Upper lobe of right lung (tissue), 1 donor: ENCODE measurements at regions not wholly inside any gene's neighbourhood (a gene's known extent, or its start where the extent isn't known, plus 50 kb on each side); places are given as distances from the start of the nearest gene placed in this dataset.
A peak's percentile ranks its signal among the peaks of the same experiment; 100 is the strongest.

Source experiments
- ATAC-seq: fragments of 200-7000 bp; cut with Tn5 transposase; one replicate; pipeline ENCODE4 v1.9.1; 2020; ENCODE audit warnings: mild to moderate bottlenecking, moderate library complexity
- DNase-seq: peaks from one replicate; pipeline ENCODE4 v3.0.0-alpha.2; 2020
- H3K27ac ChIP-seq: fragments of 200-600 bp; one replicate; pipeline ENCODE4 v1.8.0; 2022
- H3K27me3 ChIP-seq: fragments of 200-600 bp; one replicate; pipeline ENCODE4 v1.8.0; 2022; ENCODE audit warnings: mild to moderate bottlenecking
- H3K36me3 ChIP-seq: fragments of 200-600 bp; one replicate; pipeline ENCODE4 v1.8.0; 2022
- H3K4me1 ChIP-seq: fragments of 200-600 bp; one replicate; pipeline ENCODE4 v1.8.0; 2022
- H3K4me3 ChIP-seq: fragments of 200-600 bp; one replicate; pipeline ENCODE4 v1.8.0; 2022; ENCODE audit warnings: mild to moderate bottlenecking
- H3K9me3 ChIP-seq: fragments of 200-600 bp; one replicate; pipeline ENCODE4 v1.8.0; 2022
- intact Hi-C: fragments of 100-400 bp; cut with DNase I; formaldehyde crosslinking; loops from one replicate; pipeline ENCODE4 v1.11.0; 2022
- TF ChIP-seq, protein P1 (sequence below): fragments of 200-600 bp; IDR thresholded peaks from one replicate; pipeline ENCODE4 v1.8.0; 2022; ENCODE audit warnings: antibody characterized with exemption
- donor health status: DM: no; HTN: yes; CAD: no; lungs with severe emphysema.

- no peak for DNase-seq
- TF ChIP-seq, protein P1, sequence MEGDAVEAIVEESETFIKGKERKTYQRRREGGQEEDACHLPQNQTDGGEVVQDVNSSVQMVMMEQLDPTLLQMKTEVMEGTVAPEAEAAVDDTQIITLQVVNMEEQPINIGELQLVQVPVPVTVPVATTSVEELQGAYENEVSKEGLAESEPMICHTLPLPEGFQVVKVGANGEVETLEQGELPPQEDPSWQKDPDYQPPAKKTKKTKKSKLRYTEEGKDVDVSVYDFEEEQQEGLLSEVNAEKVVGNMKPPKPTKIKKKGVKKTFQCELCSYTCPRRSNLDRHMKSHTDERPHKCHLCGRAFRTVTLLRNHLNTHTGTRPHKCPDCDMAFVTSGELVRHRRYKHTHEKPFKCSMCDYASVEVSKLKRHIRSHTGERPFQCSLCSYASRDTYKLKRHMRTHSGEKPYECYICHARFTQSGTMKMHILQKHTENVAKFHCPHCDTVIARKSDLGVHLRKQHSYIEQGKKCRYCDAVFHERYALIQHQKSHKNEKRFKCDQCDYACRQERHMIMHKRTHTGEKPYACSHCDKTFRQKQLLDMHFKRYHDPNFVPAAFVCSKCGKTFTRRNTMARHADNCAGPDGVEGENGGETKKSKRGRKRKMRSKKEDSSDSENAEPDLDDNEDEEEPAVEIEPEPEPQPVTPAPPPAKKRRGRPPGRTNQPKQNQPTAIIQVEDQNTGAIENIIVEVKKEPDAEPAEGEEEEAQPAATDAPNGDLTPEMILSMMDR: no peak
- H3K9me3 ChIP-seq: no peaks in the 10 kb centered on the region
- no peak for ATAC-seq
- H3K27me3 ChIP-seq: no peaks in the 10 kb centered on the region
- H3K36me3 ChIP-seq: no peaks in the 10 kb centered on the region
- no peak overlapping the region for H3K4me3 ChIP-seq
- intact Hi-C loops: no loop called here
- no peaks in the 10 kb centered on the region for H3K4me1 ChIP-seq
- H3K27ac ChIP-seq: no peak overlapping the region
Measured at GRCh38 chr18:8468191-8468590, 141.0 kb upstream of the RAB12 start.

DNA sequence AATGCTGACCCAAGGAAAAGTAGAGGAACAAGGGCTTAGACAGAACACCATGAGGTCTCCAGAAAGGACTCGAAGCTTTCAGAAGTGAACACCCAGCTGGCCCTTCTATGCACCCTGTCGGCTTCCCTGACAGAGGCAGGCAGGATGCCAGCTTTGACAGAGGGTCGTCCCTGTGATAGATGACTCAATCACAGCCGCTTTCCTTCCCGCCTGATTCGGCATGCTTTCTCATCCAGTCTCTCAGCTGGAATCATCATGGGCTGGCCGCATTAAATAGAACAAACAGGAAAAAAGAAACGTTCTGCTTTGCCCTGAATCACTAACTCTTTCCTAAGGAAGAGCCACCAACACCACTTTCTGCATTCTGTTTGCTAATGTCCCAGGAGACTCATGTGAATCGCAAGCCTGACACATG, 140.3 kb upstream of the RAB12 start:
- TF ChIP-seq, protein P1: no peak
- no peak overlapping the region for H3K27ac ChIP-seq
- no peak for DNase-seq
- no peak for ATAC-seq
- no peaks in the 10 kb centered on the region for H3K9me3 ChIP-seq
- H3K4me1 ChIP-seq: no peaks in the 10 kb centered on the region
- H3K27me3 ChIP-seq: no peaks in the 10 kb centered on the region
- intact Hi-C loops: no loop called here
- H3K36me3 ChIP-seq: no peaks in the 10 kb centered on the region
- no peak overlapping the region for H3K4me3 ChIP-seq

DNA sequence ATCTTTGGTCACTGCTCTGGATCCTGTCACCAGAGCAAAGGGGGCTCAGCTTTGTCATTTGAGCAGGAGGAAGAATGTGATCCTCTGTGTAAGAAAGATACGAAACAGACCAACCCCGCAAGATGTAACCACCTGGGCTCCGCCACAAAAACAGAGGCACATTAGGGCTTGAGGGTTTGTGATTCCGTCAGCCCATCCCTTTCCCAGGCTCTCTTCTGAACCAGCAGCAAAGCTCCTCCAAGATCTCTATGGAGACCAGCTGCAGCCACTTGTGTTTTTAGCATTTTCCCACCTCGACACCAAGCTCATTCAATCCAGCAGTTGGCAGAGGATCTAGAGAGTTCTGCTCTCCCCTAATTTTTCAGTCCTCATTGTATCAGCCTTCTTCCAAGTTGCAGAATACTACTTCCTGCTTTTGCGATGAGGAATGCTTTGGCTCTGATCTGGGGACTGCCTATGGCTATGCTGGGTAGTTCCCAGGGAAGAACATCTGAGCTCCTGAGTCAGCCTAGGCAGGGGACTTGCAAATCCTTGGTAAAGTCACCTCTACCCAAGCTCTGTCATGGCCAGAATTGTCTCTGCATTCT, 139.6 kb upstream of the RAB12 start:
- DNase-seq (no peak), ATAC-seq (peak; percentile 18)
- H3K36me3 ChIP-seq: no peaks in the 10 kb centered on the region
- H3K27me3 ChIP-seq: no peaks in the 10 kb centered on the region
- no peaks in the 10 kb centered on the region for H3K4me1 ChIP-seq
- intact Hi-C loops: no loop called here
- H3K27ac ChIP-seq: no peak overlapping the region
- TF ChIP-seq, protein P1: no peak
- H3K9me3 ChIP-seq: no peaks in the 10 kb centered on the region
- no peak overlapping the region for H3K4me3 ChIP-seq

- H3K4me1 ChIP-seq: no peaks in the 10 kb centered on the region
- no peak for ATAC-seq
- DNase-seq: no peak
- no peaks in the 10 kb centered on the region for H3K9me3 ChIP-seq
- no peaks in the 10 kb centered on the region for H3K27me3 ChIP-seq
- TF ChIP-seq, protein P1: no peak
- H3K4me3 ChIP-seq: no peak overlapping the region
- no peak overlapping the region for H3K27ac ChIP-seq
- H3K36me3 ChIP-seq: no peaks in the 10 kb centered on the region
- intact Hi-C loops: no loop called here
Measured at GRCh38 chr18:8471372-8471771, 137.9 kb upstream of the RAB12 start.

GRCh38 chr18:8474661-8475060, 134.6 kb upstream of the RAB12 start:
- TF ChIP-seq, protein P1: no peak
- H3K27ac ChIP-seq: no peak overlapping the region
- no peaks in the 10 kb centered on the region for H3K36me3 ChIP-seq
- no peaks in the 10 kb centered on the region for H3K9me3 ChIP-seq
- no peak for DNase-seq
- H3K4me3 ChIP-seq: no peak overlapping the region
- intact Hi-C loops: no loop called here
- no peak for ATAC-seq
- no peaks in the 10 kb centered on the region for H3K4me1 ChIP-seq
- H3K27me3 ChIP-seq: no peaks in the 10 kb centered on the region

DNA sequence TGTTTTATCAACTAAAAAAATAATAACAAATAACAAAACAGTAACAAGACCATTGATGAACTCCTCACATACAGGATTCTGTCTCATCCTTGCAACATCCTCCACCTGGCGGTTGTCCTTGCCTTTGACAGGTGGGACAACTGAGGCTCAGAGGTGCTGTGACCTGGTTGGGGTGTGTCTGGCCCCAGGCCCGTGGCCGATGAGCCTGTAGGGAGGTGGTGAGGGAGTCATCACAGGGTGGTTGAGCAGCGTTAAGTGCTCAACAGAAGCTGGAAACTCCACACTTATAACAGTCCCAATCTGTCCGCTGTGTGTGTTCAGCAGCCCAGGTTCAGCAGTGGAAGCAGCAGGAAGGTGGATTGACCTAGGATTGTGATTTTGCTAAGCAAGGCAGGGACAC, 131.6 kb upstream of the RAB12 start:
- intact Hi-C loops: no loop called here
- DNase-seq (no peak), ATAC-seq (no peak)

More for the DNA sequence above, 131.6 kb upstream of the RAB12 start:
- Histone ChIP-seq H3K4me1 (no peaks in the 10 kb centered on the region), H3K4me3 (no peak overlapping the region), H3K36me3 (no peaks in the 10 kb centered on the region), H3K27me3 (no peaks in the 10 kb centered on the region), H3K27ac (no peak overlapping the region), H3K9me3 (no peaks in the 10 kb centered on the region)
- TF ChIP-seq, protein P1: no peak
